ENCODE measurements at regions not wholly inside any gene's neighbourhood (a gene's known extent, or its start where the extent isn't known, plus 50 kb on each side); places are given as distances from the start of the nearest gene placed in this dataset.

DNA sequence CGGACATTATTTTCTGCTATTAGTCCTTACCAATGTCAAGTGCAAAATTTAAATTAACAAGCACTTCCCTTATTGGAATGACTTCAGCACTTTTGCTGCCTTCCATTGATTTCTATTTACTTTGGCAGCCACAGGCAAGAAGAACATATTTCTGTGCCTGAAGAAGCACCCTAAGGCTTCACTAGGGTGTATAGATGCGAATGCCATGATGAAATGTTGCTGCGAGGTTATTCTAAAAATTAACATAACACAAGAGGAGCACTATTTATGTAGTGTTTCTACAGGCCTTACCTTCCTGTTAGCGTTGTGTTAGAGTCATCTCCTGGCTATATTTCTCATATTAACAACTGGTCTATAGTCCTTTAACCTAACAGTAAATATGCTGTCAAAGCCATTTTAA is 365.0 kb upstream of the HNRNPA3 start (continued):
- TF ChIP-seq RFXAP (CRISPR knock-in tag; IDR thresholded peaks at IDR 0.05; ENCODE audit: borderline replicate concordance): no peak
- TF ChIP-seq NFYB (CRISPR knock-in tag; IDR thresholded peaks at IDR 0.05): no peak
- no peak for TF ChIP-seq SMARCE1 (IDR thresholded peaks at IDR 0.05; ENCODE audit: borderline replicate concordance)
- no peak for TF ChIP-seq ZNF530 (CRISPR knock-in tag; IDR thresholded peaks at IDR 0.05; ENCODE audit: low read depth)
- TF ChIP-seq ZC3H4 (CRISPR knock-in tag; IDR thresholded peaks at IDR 0.05; ENCODE audit: borderline replicate concordance): no peak
- TF ChIP-seq SAP130 (CRISPR knock-in tag; IDR thresholded peaks at IDR 0.05; ENCODE audit: low read depth): no peak
- no peak for TF ChIP-seq ZNF12 (CRISPR knock-in tag; IDR thresholded peaks at IDR 0.05)
- TF ChIP-seq RCOR2 (CRISPR knock-in tag; IDR thresholded peaks at IDR 0.05): no peak
- TF ChIP-seq RFX1 (IDR thresholded peaks at IDR 0.05): no peak
- no peak for TF ChIP-seq ZFP36L1 (CRISPR knock-in tag; IDR thresholded peaks at IDR 0.05)
- TF ChIP-seq MXI1 (IDR thresholded peaks at IDR 0.05; ENCODE audit: borderline replicate concordance, low read depth, low read length): no peak
- TF ChIP-seq, protein P1, sequence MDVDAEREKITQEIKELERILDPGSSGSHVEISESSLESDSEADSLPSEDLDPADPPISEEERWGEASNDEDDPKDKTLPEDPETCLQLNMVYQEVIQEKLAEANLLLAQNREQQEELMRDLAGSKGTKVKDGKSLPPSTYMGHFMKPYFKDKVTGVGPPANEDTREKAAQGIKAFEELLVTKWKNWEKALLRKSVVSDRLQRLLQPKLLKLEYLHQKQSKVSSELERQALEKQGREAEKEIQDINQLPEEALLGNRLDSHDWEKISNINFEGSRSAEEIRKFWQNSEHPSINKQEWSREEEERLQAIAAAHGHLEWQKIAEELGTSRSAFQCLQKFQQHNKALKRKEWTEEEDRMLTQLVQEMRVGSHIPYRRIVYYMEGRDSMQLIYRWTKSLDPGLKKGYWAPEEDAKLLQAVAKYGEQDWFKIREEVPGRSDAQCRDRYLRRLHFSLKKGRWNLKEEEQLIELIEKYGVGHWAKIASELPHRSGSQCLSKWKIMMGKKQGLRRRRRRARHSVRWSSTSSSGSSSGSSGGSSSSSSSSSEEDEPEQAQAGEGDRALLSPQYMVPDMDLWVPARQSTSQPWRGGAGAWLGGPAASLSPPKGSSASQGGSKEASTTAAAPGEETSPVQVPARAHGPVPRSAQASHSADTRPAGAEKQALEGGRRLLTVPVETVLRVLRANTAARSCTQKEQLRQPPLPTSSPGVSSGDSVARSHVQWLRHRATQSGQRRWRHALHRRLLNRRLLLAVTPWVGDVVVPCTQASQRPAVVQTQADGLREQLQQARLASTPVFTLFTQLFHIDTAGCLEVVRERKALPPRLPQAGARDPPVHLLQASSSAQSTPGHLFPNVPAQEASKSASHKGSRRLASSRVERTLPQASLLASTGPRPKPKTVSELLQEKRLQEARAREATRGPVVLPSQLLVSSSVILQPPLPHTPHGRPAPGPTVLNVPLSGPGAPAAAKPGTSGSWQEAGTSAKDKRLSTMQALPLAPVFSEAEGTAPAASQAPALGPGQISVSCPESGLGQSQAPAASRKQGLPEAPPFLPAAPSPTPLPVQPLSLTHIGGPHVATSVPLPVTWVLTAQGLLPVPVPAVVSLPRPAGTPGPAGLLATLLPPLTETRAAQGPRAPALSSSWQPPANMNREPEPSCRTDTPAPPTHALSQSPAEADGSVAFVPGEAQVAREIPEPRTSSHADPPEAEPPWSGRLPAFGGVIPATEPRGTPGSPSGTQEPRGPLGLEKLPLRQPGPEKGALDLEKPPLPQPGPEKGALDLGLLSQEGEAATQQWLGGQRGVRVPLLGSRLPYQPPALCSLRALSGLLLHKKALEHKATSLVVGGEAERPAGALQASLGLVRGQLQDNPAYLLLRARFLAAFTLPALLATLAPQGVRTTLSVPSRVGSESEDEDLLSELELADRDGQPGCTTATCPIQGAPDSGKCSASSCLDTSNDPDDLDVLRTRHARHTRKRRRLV (CRISPR knock-in tag; IDR thresholded peaks at IDR 0.05): no peak
- no peak for TF ChIP-seq CENPT (CRISPR knock-in tag; IDR thresholded peaks at IDR 0.05; ENCODE audit: low read depth)

All from HepG2 (cell line).